Activated naive CD4-positive, alpha-beta T cell treated with anti-CD3 and anti-CD28 coated beads for 36 hours (primary cell): ENCODE measurements at regions not wholly inside any gene's neighbourhood (a gene's known extent, or its start where the extent isn't known, plus 50 kb on each side); places are given as distances from the start of the nearest gene placed in this dataset.
"Not testable (repeated sequence)": the region's sequence is repeated elsewhere in the genome, so short reads cannot be mapped to it uniquely, and the experiment has no call there.

Experiments
- CTCF ChIA-PET: fragments of 350-600 bp; sonication (Branson Sonifier 250); formaldehyde crosslinking; loops from one replicate; lab custom pipeline; 2021; ENCODE audit warnings: antibody characterized with exemption; lab: Charles Lee
- DNase-seq: peaks from one replicate; pipeline ENCODE4 v3.0.0-alpha.2; 2020
- H3K27ac Mint-ChIP-seq: one replicate; pipeline ENCODE4 v1.8.0; 2021; ENCODE audit warnings: mild to moderate bottlenecking, mixed read lengths
- H3K27me3 Mint-ChIP-seq: one replicate; pipeline ENCODE4 v1.8.0; 2021; ENCODE audit warnings: low read depth, mixed read lengths
- H3K36me3 Mint-ChIP-seq: one replicate; pipeline ENCODE4 v1.8.0; 2021; ENCODE audit warnings: low read depth, mixed read lengths
- H3K4me1 Mint-ChIP-seq: one replicate; pipeline ENCODE4 v1.8.0; 2021; ENCODE audit warnings: low read depth, mixed read lengths
- H3K4me3 Mint-ChIP-seq: one replicate; pipeline ENCODE4 v1.8.0; 2021; ENCODE audit warnings: mild to moderate bottlenecking, moderate library complexity, mixed read lengths
- H3K9me3 Mint-ChIP-seq: one replicate; pipeline ENCODE4 v1.8.0; 2021; ENCODE audit warnings: mixed read lengths
- intact Hi-C: fragments of 100-400 bp; cut with micrococcal nuclease; formaldehyde crosslinking; loops from one replicate; pipeline ENCODE4 v1.15.1; 2023

GRCh38 chr12:28781671-28782652, 367.1 kb upstream of the FAR2 start:
- H3K4me1 Mint-ChIP-seq, result no peaks in the 10 kb centered on the region
- peaks cover 3% of the 10 kb centered on the region for H3K27me3 Mint-ChIP-seq
- no peaks in the 10 kb centered on the region for H3K36me3 Mint-ChIP-seq
- intact Hi-C loops, result no loop called here
- CTCF ChIA-PET, result no interaction called here
- DNase-seq, result no peak
- H3K27ac Mint-ChIP-seq, result no peak overlapping the region
- no peaks in the 10 kb centered on the region for H3K9me3 Mint-ChIP-seq
- no peak overlapping the region for H3K4me3 Mint-ChIP-seq

DNA sequence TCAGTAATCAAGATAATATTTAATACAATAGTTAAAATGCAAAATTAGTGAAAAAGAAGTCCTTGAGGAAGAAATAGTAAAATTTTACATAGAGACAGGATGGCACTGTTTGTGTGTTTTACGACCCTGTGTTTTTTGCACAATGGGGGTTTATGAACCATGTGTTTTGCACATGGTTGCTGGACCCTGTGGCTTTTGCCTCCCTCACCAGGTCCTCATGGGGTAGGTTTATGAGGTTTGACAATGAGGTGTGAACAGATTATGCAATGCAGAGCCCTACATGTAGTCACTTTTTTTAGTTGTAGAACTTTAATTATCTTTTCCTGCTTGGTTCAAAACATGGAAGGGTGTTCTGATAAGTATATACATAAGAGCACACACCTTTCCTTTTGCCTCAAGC, 366.3 kb upstream of the FAR2 start:
- Mint-ChIP-seq H3K9me3 (no peaks in the 10 kb centered on the region), H3K4me1 (no peaks in the 10 kb centered on the region), H3K4me3 (no peak overlapping the region), H3K36me3 (no peaks in the 10 kb centered on the region), H3K27me3 (peaks cover 3% of the 10 kb centered on the region), H3K27ac (no peak overlapping the region)
- intact Hi-C loops, result no loop called here
- CTCF ChIA-PET, result no interaction called here
- no peak for DNase-seq

- H3K4me3 Mint-ChIP-seq, result no peak overlapping the region
- no peak overlapping the region for H3K27ac Mint-ChIP-seq
- no peaks in the 10 kb centered on the region for H3K36me3 Mint-ChIP-seq
- intact Hi-C loops, result no loop called here
- peaks cover 3% of the 10 kb centered on the region for H3K27me3 Mint-ChIP-seq
- no peaks in the 10 kb centered on the region for H3K9me3 Mint-ChIP-seq
- DNase-seq, result no peak
- no peaks in the 10 kb centered on the region for H3K4me1 Mint-ChIP-seq
- CTCF ChIA-PET, result no interaction called here
Measured at GRCh38 chr12:28787151-28787550, 361.9 kb upstream of the FAR2 start.

DNA sequence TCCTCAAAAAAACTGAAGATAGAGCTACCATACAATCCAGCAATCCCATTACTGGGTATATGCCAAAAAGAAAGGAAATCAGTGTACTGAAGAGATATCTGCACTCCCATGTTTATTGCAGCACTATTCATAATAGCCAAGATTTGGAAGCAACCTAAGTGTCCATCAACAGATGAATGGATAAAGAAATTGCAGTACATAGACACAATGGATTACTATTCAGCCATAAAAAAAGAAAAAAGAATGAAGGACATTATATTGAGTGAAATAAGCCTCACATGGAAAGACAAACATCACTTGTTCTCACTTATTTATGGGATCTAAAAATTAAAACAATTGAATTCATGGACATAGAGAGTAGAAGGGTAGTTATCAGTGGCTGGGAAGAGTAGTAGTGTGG, 360.8 kb upstream of the FAR2 start:
- H3K4me1 Mint-ChIP-seq, H3K4me3 Mint-ChIP-seq, DNase-seq, H3K27me3 Mint-ChIP-seq, H3K27ac Mint-ChIP-seq, CTCF ChIA-PET, H3K9me3 Mint-ChIP-seq, intact Hi-C loops, H3K36me3 Mint-ChIP-seq: not testable (repeated sequence)

DNA sequence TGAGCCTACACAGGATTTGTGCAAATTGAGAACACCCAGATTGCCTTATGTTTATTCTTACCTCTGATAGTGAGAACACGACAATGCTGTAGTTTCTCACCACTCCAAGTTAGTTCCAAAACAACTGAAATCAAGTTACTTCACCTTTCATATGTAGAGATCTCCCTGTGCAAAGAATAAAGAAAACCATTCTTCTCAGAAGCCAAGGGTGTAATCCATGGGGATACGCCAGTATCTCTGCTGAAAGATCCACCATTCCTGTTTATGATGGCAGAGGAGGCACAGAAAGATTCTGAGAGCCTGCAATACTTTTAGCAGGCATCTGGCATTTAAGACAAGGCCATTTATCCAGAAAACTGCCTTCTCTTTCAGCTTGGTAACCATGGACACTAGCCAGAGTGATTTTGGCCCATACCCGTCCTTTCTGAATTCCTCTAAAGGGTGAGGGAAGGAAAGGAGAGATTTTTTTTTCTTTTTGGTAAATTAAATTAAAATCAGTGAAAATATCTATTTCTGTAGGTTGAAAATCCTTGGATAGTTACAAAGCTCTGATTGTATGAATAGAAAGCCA, 355.4 kb upstream of the FAR2 start:
- Mint-ChIP-seq H3K36me3 (no peaks in the 10 kb centered on the region), H3K9me3 (no peaks in the 10 kb centered on the region), H3K4me1 (no peaks in the 10 kb centered on the region), H3K4me3 (no peak overlapping the region), H3K27me3 (peaks cover 16% of the 10 kb centered on the region), H3K27ac (no peak overlapping the region)
- CTCF ChIA-PET, result no interaction called here
- no peak for DNase-seq
- intact Hi-C loops, result no loop called here

- CTCF ChIA-PET, result no interaction called here
- H3K36me3 Mint-ChIP-seq, result no peaks in the 10 kb centered on the region
Measured at GRCh38 chr12:28794211-28794610, 354.9 kb upstream of the FAR2 start.

DNA sequence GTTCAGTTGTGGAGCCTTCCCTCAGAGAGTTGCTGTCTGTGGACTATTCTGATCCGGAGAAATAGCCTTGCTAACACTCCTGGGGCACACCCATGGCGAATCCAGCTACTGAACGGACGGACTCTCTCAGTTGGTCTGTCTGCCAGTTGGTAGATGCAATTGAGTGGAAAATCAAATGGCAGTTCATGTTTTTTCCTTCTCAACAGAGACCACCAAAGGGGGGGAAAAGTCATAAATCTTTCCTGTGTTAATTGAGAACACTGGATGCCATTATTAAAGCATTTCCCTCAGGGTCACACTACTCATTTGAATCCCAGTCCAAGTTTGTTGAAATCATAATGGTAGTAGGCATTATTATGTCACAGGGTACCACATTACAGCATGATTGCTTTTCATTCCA, 354.3 kb upstream of the FAR2 start:
- H3K4me3 Mint-ChIP-seq, result no peak overlapping the region
- no peaks in the 10 kb centered on the region for H3K36me3 Mint-ChIP-seq
- H3K9me3 Mint-ChIP-seq, result no peaks in the 10 kb centered on the region
- H3K27me3 Mint-ChIP-seq, result peaks cover 16% of the 10 kb centered on the region
- DNase-seq, result no peak
- CTCF ChIA-PET, result no interaction called here
- intact Hi-C loops, result no loop called here
- H3K27ac Mint-ChIP-seq, result no peak overlapping the region
- H3K4me1 Mint-ChIP-seq, result no peaks in the 10 kb centered on the region

More at GRCh38 chr12:28794211-28794610, 354.9 kb upstream of the FAR2 start:
- no peak for DNase-seq
- intact Hi-C loops, result no loop called here
- no peak overlapping the region for H3K4me3 Mint-ChIP-seq
- H3K27me3 Mint-ChIP-seq, result peaks cover 16% of the 10 kb centered on the region
- no peaks in the 10 kb centered on the region for H3K9me3 Mint-ChIP-seq
- H3K27ac Mint-ChIP-seq, result no peak overlapping the region
- H3K4me1 Mint-ChIP-seq, result no peaks in the 10 kb centered on the region

DNA sequence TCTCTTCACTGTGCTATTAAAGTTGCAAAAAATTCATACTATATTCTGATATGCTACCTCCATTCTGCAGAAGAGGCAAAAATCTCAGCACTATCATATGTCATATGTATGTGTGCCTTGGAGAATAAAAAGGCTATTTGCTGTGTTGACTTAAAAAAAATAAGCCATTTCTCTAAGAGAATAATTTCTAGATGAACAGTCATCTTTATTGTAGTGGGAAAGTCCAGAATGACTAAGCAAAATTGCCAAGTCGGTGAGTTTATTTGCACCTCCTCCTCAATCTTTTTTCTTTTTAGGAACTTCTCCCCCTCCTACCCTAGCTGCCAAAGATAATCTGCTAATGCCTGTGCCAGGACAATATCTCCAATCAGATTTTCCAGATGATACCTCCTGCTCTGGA, 353.8 kb upstream of the FAR2 start:
- H3K4me1 Mint-ChIP-seq, result no peaks in the 10 kb centered on the region
- H3K27ac Mint-ChIP-seq, result no peak overlapping the region
- H3K36me3 Mint-ChIP-seq, result no peaks in the 10 kb centered on the region
- CTCF ChIA-PET, result no interaction called here
- intact Hi-C loops, result no loop called here
- no peak overlapping the region for H3K4me3 Mint-ChIP-seq
- DNase-seq, result no peak
- peaks cover 16% of the 10 kb centered on the region for H3K27me3 Mint-ChIP-seq
- no peaks in the 10 kb centered on the region for H3K9me3 Mint-ChIP-seq

- H3K36me3 Mint-ChIP-seq, result no peaks in the 10 kb centered on the region
Measured at GRCh38 chr12:28799348-28799747, 349.7 kb upstream of the FAR2 start.

GRCh38 chr12:28800129-28800528, 348.9 kb upstream of the FAR2 start:
- Mint-ChIP-seq H3K36me3 (no peaks in the 10 kb centered on the region), H3K9me3 (no peaks in the 10 kb centered on the region), H3K4me3 (no peak overlapping the region), H3K27me3 (peaks cover 11% of the 10 kb centered on the region), H3K27ac (no peak overlapping the region), H3K4me1 (no peaks in the 10 kb centered on the region)
- no peak for DNase-seq
- intact Hi-C loops, result no loop called here
- CTCF ChIA-PET, result no interaction called here

More at GRCh38 chr12:28799348-28799747, 349.7 kb upstream of the FAR2 start:
- no peaks in the 10 kb centered on the region for H3K4me1 Mint-ChIP-seq
- no peak for DNase-seq
- H3K27me3 Mint-ChIP-seq, result peaks cover 12% of the 10 kb centered on the region
- H3K4me3 Mint-ChIP-seq, result no peak overlapping the region
- no peaks in the 10 kb centered on the region for H3K9me3 Mint-ChIP-seq
- intact Hi-C loops, result no loop called here
- H3K27ac Mint-ChIP-seq, result no peak overlapping the region
- CTCF ChIA-PET, result no interaction called here

DNA sequence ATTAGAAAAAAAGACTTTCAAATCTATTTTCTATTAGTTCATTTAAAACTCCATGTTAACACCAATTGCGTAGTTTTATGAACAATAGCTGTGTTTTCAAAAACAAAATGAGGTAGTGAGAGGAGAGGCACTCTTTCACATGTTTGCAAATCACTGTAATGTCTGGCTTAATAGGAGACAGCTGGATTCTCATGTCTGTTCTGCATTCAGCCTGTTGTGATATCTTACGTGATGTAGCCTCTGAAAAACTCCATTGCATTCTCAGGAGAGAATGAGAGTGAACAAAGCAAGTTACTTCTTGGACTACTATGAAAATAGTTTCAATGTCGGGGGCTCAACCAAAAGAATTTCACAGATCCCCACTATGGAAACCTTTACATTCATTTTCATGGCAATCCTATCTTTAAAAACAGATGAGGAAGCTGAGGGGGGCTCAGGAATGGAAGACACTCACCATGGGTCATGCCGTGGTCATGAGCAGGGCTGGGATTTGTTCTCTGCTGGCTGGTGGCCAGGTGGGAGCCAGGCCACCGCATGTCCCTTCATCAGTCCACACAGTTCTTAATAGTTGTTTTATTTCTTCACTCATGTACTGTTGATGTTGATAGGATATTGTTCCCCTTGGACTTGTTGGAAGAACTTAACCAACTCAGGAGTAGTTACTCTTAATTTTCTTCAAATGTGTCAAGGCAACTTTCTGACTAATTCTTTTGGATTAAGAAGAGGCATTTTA, 346.2 kb upstream of the FAR2 start:
- H3K27me3 Mint-ChIP-seq, result peaks cover 2% of the 10 kb centered on the region

GRCh38 chr12:28807535-28807934, 341.5 kb upstream of the FAR2 start:
- H3K27ac Mint-ChIP-seq, result no peak overlapping the region
- H3K4me1 Mint-ChIP-seq, result no peaks in the 10 kb centered on the region
- no peak for DNase-seq
- no peaks in the 10 kb centered on the region for H3K9me3 Mint-ChIP-seq
- intact Hi-C loops, result no loop called here
- CTCF ChIA-PET, result no interaction called here
- H3K36me3 Mint-ChIP-seq, result no peaks in the 10 kb centered on the region
- peaks cover 6% of the 10 kb centered on the region for H3K27me3 Mint-ChIP-seq
- H3K4me3 Mint-ChIP-seq, result no peak overlapping the region

More for the DNA sequence above, 346.2 kb upstream of the FAR2 start:
- Mint-ChIP-seq H3K27ac (no peak overlapping the region), H3K36me3 (no peaks in the 10 kb centered on the region), H3K9me3 (no peaks in the 10 kb centered on the region), H3K4me3 (no peak overlapping the region), H3K4me1 (no peaks in the 10 kb centered on the region)
- intact Hi-C loops, result no loop called here
- no peak for DNase-seq
- CTCF ChIA-PET, result no interaction called here
